GM21737 (cell line): ENCODE measurements at regions not wholly inside any gene's neighbourhood (a gene's known extent, or its start where the extent isn't known, plus 50 kb on each side); places are given as distances from the start of the nearest gene placed in this dataset.
"Not testable (repeated sequence)": the region's sequence is repeated elsewhere in the genome, so short reads cannot be mapped to it uniquely, and the experiment has no call there.

Source experiments
- ATAC-seq: cut with Tn5 transposase; IDR thresholded peaks from one replicate; pipeline ENCODE4 v1.9.1; 2021; ENCODE audit warnings: mild to moderate bottlenecking, moderate library complexity; ENCODE audit not compliant: unreplicated experiment

DNA sequence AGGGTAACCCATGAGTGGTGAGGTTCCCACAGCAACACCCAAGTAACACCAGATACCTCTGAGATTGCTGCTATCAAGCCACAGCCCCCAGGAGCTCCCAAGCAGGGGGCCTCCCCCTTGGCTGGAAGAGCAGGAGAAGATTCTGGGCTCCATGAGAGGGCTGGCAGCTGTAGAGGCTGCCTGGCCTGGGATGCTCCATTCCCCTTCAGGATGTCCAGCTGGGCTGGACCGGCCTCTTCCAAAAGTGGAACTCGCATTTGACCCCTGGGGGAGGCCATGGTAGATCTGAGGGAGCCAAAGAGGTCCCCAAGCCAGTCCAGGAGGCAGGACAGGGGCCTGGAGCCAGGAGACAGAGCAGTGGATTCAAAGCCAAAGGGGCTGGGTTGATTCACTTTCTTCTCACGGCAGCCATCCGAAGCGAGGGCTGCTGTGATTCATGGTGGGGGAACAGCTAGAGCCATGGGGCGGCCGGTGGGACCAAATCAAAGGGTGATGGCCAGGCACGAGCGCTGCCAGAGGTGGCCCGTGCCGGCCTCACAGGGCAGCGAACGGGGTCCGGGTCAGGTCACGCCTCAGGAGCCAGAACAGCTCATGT lies 95.3 kb upstream of the ID2 start:
- ATAC-seq: no peak

DNA sequence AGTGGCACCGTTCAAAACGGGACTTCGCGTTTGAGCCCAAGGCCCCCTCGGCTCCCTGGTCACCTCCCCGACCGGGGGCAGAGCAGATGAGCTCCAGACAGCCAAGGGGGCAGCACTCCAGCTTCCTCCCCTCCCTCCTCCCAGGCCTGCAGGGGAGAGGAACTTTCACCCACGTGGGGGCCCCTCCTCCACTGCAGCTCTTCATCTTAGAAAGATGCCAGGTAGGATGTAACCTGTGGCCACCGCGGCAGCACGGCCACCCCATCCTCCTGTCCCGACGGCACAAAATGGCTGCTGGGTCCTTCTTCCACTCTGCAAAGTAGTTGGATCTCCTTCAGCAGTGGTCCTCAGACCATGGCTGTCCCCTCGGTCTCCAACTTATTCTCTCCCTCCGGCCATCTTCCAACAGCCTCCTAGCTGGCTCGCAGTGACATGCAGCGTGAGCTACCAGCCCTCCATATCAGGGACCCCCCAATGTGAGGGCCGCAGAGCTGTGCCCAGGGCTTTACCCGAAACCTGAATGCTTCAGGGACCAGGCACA lies 94.5 kb upstream of the ID2 start:
- ATAC-seq: no peak

DNA sequence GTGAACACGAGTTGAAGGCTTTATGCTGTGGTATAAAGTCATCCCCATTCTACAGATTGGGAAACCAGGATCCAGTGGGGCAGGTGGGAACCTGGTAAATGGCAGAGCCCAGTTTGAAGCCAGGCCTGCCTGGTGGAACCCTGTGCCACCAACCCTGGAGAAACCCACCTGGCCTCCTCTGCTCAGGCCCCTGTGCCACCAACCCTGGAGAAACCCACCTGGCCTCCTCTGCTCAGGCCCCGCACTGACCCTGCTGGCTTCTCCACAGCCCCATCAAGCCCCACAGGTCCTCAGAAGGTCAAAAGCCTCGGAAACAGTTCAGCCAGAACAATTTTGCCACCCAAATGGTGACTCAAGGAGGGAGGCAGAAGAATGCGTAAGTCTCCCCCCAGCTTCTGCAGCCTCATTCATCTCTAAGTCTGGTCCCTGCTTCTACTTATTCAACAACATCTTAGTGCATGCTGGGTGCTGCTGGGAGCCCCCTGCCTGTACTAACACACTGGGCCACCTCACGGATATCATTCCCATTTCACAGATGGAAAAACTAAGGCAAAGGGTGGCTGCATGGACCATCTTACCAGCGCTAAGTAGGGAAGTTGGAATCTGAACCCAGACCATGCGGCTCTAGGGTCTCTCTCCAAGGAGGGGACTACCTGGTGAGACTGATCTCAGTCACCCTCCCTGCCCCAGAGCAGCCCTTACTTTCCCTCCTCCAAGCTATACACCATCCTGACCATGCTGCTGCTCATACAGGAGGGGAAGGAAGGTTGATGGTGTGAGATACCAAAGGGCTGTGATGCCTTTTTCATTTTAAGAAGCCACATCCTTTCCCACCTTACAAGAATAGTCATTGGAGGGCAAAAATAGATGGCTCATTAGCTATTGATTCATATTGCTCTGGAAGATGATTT lies 93.7 kb upstream of the ID2 start:
- ATAC-seq: no peak

DNA sequence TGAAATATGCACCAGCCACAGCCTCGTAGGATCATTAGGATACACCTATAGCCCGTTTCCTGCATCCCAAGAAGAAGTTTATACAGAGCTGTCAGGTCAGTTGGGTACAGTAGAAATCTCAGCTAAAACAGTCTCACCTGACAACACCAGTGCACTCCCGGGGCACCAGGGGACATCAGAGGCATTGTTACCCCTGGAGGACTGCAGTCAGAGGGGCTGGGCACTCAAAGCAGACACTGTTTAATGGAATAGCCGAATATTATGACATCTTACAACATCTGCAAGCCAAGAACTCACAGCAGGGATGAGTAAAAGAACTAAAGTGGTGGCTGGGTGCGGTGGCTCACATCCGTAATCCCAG lies 93.0 kb upstream of the ID2 start:
- no peak for ATAC-seq

DNA sequence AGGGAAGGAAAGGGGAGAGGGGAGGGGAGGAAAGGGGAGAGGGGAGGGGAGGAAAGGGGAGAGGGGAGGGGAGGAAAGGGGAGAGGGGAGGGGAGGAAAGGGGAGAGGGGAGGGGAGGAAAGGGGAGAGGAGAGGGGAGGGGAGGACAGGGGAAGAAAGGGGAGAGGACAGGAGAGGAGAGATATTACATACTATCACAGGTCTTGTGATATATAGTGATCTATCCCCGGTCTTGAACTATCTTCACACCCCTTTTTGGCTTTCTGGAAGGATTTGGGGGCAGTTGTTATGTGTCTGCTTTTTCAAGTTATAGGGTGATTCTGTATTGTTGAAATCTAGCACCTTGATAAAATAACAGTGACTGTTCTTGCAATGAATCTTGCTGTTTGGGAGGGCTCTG lies 92.1 kb upstream of the ID2 start:
- ATAC-seq: no peak

DNA sequence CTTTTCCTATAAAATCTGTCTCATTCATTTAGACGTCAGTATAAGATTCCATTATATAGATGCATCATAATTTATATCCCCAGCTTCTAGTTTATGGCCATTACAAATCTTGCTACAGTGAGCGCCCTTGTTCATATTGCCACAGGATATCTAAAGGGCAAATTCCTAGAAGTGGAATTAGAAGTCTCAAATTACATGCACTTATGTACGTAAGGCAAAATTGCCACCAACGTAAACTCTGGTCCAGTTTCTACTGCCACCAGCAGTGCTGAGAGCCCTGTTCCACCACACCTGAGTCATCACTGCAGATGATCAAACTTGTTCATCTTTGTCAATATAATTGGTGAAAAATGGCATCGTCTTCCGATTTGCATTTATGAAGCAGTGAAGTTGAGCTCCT lies 90.9 kb upstream of the ID2 start:
- ATAC-seq: no peak

DNA sequence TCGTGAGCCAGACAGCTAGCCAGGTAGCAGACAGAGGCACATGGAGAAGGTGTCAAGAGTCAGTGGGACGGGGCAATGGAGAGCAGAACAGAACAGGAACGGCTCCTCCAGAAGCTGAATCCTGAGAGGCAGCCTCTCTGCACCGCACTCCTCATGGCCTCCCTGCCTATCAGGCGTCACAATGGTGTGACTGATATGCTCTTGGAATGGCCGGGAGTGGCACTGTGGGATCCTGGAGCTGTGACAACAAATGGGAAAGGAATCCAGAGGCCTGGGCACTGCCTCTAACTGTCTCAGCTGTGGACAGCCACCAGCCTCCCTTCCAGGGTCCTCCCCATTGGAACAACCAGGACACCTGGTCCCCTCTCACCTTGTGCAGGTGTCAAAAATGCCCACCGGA lies 89.1 kb upstream of the ID2 start:
- ATAC-seq: no peak

DNA sequence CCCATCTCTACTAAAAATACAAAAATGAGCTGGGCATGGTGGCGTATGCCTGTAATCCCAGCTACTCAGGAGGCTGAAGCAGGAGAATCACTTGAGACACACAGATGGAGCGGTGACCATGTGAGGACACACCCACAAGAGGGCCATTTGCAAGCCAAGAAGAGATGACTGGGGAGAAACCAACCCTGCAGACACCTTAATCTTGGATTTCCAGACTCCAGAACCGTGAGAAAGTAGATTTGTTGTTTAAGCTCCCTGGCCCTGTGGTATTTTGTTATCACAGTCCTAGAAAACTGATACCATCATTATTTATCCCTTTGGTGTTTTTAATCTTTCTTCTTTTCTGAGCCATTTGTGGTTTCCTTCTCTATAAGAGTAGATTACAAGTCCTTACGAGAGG lies 88.6 kb upstream of the ID2 start:
- ATAC-seq: no peak

DNA sequence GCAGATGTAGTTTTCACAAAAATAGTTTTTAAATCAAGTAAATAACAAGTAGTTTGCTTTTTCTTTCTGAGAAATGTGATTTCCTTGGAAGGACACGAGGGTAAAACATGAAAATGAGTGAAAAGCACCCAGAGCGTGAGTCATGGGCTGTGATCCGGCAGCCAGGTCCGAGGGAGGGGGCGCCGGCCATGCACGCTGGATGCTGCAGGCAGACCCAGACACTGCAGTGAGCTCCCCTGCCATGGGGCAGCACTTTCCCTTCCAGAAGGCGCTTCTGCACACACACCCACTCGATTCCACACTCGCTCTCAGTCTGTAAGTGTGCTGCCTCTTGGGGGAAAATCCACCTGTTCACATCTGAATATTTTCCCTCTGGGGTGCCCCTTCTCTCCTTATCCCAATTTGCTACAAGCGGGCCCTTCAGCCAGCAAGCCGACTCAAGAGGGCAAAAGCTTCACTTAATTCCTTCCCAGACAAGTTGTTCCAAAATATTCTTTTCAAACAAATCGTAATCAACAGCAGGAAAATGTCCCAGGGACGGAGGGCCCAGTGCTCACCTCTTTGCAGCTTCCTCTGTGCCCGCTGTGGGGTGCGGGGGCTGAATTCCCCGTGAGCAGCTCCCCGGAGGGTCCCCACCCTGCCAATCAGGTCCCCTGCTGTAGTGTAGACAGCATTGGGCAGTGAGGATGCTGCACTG lies 87.0 kb upstream of the ID2 start:
- ATAC-seq: no peak

DNA sequence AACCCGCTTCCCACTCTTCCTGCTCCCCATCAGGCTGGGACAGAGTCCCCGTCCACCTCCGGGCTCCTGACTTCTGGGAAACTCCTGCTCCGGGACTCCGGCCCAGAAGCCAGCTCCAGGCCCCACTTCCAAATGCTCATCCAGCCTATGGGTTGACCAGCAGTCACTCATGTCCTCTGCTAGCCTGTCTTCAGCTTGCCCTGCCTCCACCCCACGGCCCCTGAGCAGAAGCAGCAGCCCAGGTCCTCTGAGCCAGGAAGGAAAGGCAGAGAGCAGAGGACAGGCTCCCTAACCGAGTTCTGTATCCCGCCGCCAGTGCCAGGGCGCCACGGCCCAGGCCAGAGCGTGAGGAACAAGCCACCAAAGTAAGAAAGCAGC lies 86.4 kb upstream of the ID2 start:
- no peak for ATAC-seq

DNA sequence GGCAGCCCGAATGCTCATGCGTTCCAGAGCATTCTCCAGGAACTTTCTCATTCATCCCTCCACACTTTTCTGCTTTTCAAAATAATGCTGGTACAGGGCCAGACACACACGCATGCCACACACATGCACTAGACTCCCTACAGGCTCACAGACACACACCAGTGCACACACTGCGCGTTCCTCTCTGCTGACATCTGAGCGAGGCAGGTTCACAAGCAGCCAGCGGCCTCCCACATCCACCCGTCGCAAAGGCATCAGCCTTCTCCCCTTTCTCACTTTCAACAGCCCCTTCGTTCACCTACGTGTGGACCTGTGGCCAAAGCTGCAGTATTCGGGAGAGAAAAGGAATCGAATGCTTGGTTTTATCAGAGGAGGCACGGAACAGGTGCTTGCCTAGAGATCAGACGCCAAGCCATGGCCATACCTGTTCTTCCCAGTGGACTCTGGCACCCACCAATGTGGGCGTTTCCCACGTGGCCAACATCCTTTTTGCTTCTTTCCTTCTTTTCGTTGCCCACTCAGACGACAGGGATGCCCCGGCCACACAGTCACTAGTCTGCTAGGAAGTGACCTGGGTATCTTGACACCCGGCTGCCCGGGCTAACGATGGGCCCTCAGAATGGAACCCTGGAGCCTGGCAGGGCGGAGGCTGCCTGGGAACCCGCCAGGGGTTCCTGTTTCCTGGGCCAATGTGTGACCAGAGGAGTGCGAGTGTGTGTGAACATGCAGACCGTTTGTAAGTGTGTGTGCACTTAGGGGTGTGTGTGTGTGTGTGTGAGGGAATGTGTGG lies 85.8 kb upstream of the ID2 start:
- ATAC-seq: no peak

DNA sequence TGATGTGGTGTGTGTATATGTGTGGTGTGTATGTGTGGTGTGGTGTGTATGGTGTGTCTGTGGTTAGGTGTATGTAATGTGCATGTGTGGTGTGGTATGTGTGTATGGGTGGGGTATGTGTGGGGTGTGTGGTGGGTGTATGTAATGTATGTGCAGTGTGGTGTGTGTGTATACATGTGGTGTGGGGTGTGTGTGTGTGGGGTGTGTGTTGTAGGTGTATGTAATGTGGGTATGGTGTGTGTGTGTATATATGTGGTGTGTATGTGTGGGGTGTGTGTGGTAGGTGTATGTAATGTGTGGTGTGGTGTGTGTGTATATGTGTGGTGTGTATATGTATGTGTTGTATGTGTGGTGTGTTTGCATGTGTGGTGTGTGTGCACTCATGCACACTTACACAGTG lies 84.8 kb upstream of the ID2 start:
- ATAC-seq: no peak

DNA sequence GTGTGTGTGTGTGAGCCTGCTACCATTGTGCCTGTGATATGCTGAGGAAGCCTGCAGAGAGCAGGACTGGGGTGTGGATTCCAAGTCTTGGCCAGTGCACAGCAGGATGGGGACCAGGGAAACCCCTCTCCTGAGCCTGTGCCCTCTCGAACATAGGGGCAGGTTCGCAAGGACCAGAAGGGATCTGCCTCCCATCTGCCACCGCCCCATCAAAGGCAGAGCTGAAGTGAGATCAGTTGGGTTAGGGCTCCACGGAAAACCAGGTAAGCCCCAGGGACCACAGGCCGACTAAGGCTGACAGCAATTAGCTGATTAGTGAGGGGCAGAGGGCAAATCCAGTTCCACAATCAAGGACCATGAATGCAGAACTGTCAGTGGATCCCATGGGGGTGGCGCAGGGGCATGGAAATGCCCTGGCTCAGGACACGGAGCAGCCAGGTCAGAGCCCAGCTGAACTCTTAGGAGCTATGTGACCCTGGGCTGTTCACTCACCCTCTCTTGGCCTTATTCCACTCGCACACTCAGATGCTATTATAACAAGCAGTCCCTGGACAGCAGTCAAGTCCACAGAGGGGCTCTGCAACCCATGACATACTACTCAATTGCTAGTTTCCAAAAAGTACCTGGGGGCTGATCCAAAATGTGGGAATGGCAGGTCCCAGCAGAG lies 84.2 kb upstream of the ID2 start:
- ATAC-seq: no peak

DNA sequence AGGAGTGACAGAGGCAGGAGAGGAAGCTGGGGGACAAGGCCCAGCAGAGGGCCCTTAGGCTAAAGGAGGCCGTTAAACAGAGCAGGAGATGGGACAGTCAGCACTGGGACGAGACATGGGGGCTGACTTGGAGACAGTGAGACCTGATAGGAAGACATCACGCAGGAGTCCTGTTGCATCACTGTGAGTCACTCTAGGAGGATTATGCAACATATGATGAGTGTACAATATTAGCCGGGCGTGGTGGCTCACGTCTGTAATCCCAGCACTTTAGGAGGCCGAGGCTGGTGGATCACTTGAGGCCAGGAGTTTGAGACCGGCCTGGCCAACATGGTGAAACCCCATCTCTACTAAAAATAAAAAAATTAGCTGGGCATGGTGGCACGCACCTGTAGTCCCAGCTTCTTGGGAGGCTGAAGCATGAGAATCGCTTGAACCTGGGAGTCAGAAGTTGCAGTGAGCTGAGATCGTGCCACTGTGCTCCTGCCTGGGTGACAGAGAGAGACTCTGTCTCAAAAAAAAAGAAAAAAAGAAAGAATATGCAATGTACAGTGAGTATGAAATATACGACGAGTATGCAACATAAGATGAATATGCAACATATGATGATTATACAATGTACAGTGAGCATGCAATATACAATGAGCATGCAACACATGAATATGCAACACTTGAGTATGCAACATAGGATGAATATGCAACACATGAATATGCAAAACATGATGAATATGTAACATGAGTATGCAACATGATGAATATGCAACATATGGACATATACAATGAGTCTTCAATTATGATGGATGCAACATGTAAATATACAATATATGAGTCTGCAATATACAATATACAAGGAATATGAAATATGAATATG lies 83.3 kb upstream of the ID2 start:
- no peak for ATAC-seq

DNA sequence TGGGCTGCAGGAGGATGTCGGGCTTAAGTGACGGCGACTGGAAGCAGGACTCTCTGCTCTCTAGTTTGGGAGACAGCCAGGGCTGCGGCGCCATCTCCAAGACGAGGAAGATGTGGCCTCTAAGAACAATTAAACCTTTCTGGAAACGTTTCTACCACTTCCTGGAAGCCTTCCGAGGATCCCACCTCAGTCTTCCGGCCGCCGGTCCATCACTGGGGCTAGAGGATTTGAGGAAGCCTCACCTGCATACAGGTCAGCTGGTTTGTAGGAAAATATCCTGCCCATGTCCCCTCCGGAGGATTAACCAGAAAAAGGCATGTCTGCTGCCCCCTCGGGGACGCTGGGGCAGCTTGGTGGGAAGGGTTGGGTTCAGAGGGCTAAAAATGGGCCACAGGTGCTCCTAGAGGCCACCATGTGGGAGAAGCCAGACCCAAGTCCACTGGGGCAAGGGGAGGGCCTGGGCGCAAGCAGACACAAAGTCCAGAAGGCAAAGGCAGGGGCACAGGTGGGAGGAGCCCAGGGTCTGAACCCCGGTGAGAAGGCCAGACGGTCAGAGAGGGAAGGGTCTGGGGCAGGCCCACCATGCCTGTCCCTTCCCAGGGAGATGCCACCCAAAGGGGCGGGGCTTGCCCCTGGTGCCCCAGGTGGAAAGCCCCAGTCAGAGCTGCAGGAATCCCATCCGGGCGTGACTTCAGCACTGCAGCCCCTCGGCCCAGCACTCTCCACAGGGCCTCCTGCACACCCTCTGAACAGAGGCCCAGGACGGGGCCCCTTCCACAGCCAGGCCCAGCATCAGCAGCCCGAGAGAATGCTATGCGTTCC lies 82.2 kb upstream of the ID2 start:
- no peak for ATAC-seq

DNA sequence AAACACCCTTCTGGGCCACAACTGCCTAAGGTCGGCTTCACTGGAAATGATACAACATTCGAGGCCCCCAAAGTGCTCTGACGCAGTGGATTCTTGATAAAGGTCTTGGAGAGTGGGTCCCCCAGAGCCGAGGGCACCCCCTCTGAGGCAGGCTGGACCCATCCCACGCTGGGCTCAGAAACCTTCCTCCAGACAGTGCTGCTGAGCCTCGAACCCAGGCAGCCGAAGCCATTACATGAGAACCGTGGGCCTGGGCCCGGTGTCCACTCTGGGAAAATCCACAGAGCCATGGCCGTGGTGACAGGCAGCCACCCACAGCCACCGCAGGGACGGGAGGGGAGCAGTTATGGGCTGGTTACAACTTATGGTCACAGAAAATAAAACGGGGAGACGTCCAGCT lies 81.4 kb upstream of the ID2 start:
- ATAC-seq: no peak

DNA sequence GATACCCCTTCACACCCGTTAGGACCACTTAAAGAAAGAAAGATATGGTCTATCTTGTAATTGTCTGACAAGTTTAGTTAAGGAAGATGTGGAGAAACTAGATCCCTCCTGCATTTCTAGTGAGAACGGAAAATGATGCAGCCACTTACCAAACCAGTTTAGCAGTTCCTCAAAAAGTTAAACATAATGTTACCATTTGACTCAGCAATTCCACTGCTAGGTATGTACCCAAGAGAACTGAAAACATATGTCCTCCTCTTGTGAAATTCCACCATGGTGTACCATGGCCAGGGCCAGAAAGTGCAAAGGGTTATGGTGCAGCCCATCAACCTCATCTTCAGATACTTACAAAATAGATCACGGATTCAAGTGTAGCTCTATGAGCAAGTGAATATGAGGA lies 79.0 kb upstream of the ID2 start:
- ATAC-seq: no peak

DNA sequence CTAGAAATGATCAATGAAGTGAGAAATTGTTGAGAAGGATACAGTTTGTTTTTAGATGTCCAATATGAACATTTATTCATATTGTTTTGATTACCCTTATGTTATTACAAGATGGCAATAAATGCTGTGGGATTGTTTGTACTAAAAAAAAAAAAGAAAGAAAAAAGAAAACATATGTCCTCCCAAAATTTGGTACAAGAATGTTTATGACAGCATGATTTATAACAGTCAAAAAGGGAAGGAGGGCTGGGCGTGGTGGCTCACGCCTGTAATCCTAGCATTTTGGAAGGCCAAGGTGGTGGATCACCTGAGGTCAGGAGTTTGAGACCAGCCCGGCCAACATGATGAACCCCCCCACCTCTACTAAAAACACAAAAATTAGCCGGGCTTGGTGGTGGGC lies 78.5 kb upstream of the ID2 start:
- not testable (repeated sequence) for ATAC-seq

DNA sequence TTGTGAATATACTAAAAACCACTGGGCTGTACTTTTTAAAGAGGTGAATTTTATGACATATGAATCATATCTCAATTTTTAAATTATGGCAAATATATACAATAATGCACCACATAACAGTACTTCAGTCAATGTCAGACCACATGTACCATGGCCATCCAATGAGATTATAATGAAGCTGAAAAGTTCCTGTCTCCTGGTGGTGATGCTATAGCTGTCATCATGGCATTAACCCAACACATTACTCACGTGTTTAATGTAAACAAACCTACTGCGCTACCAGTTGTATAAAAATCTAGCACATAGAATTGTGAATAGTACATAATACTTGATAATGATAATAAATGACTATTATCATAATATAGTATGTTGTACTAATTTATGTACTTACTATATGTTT lies 77.6 kb upstream of the ID2 start:
- no peak for ATAC-seq
